ENCODE measurements at regions not wholly inside any gene's neighbourhood (a gene's known extent, or its start where the extent isn't known, plus 50 kb on each side); places are given as distances from the start of the nearest gene placed in this dataset.
A peak's percentile ranks its signal among the peaks of the same experiment; 100 is the strongest.
"Not testable (repeated sequence)": the region's sequence is repeated elsewhere in the genome, so short reads cannot be mapped to it uniquely, and the experiment has no call there.

- peak in 1 of 58 donors; percentile 2 for DNase-seq
Measured at GRCh38 chr10:85433248-85433647, 933.3 kb downstream of the GRID1 start.

GRCh38 chr10:85444868-85445267 lies 921.7 kb downstream of the GRID1 start:
- DNase-seq = no peak

GRCh38 chr10:85445702-85446101 lies 920.9 kb downstream of the GRID1 start:
- DNase-seq = no peak

GRCh38 chr10:85446827-85447226 lies 919.8 kb downstream of the GRID1 start:
- no peak for DNase-seq

- DNase-seq = no peak
Measured at GRCh38 chr10:85447690-85448089, 918.9 kb downstream of the GRID1 start.

GRCh38 chr10:85448716-85449115 lies 917.9 kb downstream of the GRID1 start:
- DNase-seq = no peak

- DNase-seq = no peak
Measured at GRCh38 chr10:85454386-85454785, 912.2 kb downstream of the GRID1 start.

- DNase-seq = no peak
Measured at GRCh38 chr10:85457191-85457590, 909.4 kb downstream of the GRID1 start.

GRCh38 chr10:85458324-85458723 lies 908.3 kb downstream of the GRID1 start:
- no peak for DNase-seq

GRCh38 chr10:85459906-85460305 lies 906.7 kb downstream of the GRID1 start:
- DNase-seq = no peak

GRCh38 chr10:85464336-85464735 lies 902.3 kb downstream of the GRID1 start:
- no peak for DNase-seq

GRCh38 chr10:85477979-85478378 lies 888.6 kb downstream of the GRID1 start:
- DNase-seq = no peak

GRCh38 chr10:85490431-85490830 lies 876.2 kb downstream of the GRID1 start:
- no peak for DNase-seq

- no peak for DNase-seq
Measured at GRCh38 chr10:85491652-85492051, 874.9 kb downstream of the GRID1 start.

- peak in 10 of 58 donors; percentile 2 to 63 (median 8) for DNase-seq
Measured at GRCh38 chr10:85492684-85493083, 873.9 kb downstream of the GRID1 start.

GRCh38 chr10:85493703-85494102 lies 872.9 kb downstream of the GRID1 start:
- DNase-seq = no peak

- not testable (repeated sequence) for DNase-seq
Measured at GRCh38 chr10:85504641-85505040, 862.0 kb downstream of the GRID1 start.

GRCh38 chr10:85508159-85508558 lies 858.4 kb downstream of the GRID1 start:
- DNase-seq = peak in 1 of 58 donors; percentile 3

- DNase-seq = peak in 5 of 58 donors; percentile 2 to 14 (median 6)
Measured at GRCh38 chr10:85510682-85511081, 855.9 kb downstream of the GRID1 start.

- DNase-seq = no peak
Measured at GRCh38 chr10:85513436-85513835, 853.2 kb downstream of the GRID1 start.

- no peak for DNase-seq
Measured at GRCh38 chr10:85515316-85515715, 851.3 kb downstream of the GRID1 start.

- DNase-seq = no peak
Measured at GRCh38 chr10:85524001-85524666, 842.5 kb downstream of the GRID1 start.

GRCh38 chr10:85527616-85528317 lies 838.8 kb downstream of the GRID1 start:
- DNase-seq = no peak
